HCT116 (cell line): ENCODE measurements at regions not wholly inside any gene's neighbourhood (a gene's known extent, or its start where the extent isn't known, plus 50 kb on each side); places are given as distances from the start of the nearest gene placed in this dataset.

Experiments
- ATAC-seq: fragments of 200-7000 bp; cut with Tn5 transposase; 2 replicates; pipeline ENCODE4 v1.9.1; 2020; ENCODE audit warnings: mild to moderate bottlenecking, moderate library complexity
- BruUV-seq: library from RNA; stranded (reverse); fragments of 400-500 nt; replicated peaks from 2 replicates; lab custom pipeline; 2021; lab: Mats Ljungman, UMichigan
- CTCF ChIA-PET: fragments of 300-600 bp; sonication (Branson Sonifier 250); formaldehyde crosslinking; loops from one replicate; lab custom pipeline; 2021; ENCODE audit warnings: antibody characterized with exemption; lab: Charles Lee
- POLR2A ChIA-PET: fragments of 300-600, 350-600 bp; sonication (Branson Sonifier 250); formaldehyde crosslinking; loops from one replicate; lab custom pipeline; 2021; ENCODE audit warnings: antibody characterized with exemption; lab: Charles Lee
- RAD21 ChIA-PET, 2 experiments: fragments of 300-600 bp; sonication (Branson Sonifier 250); formaldehyde crosslinking; loops; one replicate each; lab custom pipeline; 2023; ENCODE audit warnings: low total read pairs in 2 of 2; ENCODE audit not compliant: uncharacterized antibody in 2 of 2, unreplicated experiment in 2 of 2, low non-redundant PET in 1 of 2; lab: Charles Lee
- DNase-seq: peaks from one replicate; pipeline ENCODE4 v3.0.0-alpha.2; 2010; ENCODE audit warnings: low read depth, low spot score
- H2AFZ ChIP-seq: fragments of 200-600 bp; shearing (Covaris generic), sonication (generic); 2 replicates; pipeline ENCODE4 v1.6.1; 2017; ENCODE audit warnings: low read depth, mixed run types, mixed read lengths, antibody characterized with exemption, low read length; ENCODE audit not compliant: poor library complexity, severe bottlenecking
- H3K27ac ChIP-seq: 2 replicates; pipeline ENCODE4 v1.5.1; 2012; ENCODE audit warnings: low read depth, low read length
- H3K27me3 ChIP-seq: fragments of 200-600 bp; sonication (generic); 2 replicates; pipeline ENCODE4 v1.6.1; 2016; ENCODE audit warnings: mixed run types, low read length, mixed read lengths; ENCODE audit not compliant: insufficient read depth
- H3K36me3 ChIP-seq, 2 experiments: fragments of 200-500 bp in 1 of 2; fragments of 200-600 bp in 1 of 2; sonication (Bioruptor generic) in 1 of 2; sonication (generic) in 1 of 2; 2 replicates each; pipeline versions ENCODE4 v1.5.1 to v1.6.1; 2014 to 2016; ENCODE audit warnings: low read length in 2 of 2, inconsistent platforms in 1 of 2, mixed read lengths in 1 of 2, mixed run types in 1 of 2; ENCODE audit not compliant: insufficient read depth in 2 of 2, control insufficient read depth in 1 of 2
- H3K4me1 ChIP-seq, 2 experiments: fragments of 200-600 bp in 1 of 2; sonication (generic) in 1 of 2; 2 replicates each; pipeline versions ENCODE4 v1.5.1 to v1.6.1; 2012 to 2017; ENCODE audit warnings: low read length in 2 of 2, inconsistent platforms in 1 of 2, mild to moderate bottlenecking in 1 of 2, mixed read lengths in 1 of 2, mixed run types in 1 of 2, moderate library complexity in 1 of 2; ENCODE audit not compliant: insufficient read depth in 2 of 2, control insufficient read depth in 1 of 2
- H3K4me2 ChIP-seq: fragments of 200-600 bp; sonication (generic); 2 replicates; pipeline ENCODE4 v1.6.1; 2017; ENCODE audit warnings: mixed run types, low read length, mixed read lengths
- H3K4me3 ChIP-seq, 2 experiments: fragments of 200-600 bp in 1 of 2; sonication (generic) in 1 of 2; replicated peaks in 1 of 2; 2 replicates each; pipeline ENCODE4 v1.5.1; 2011 to 2016; ENCODE audit warnings: low read length in 2 of 2, control low read depth in 1 of 2, low read depth in 1 of 2, mild to moderate bottlenecking in 1 of 2, mixed read lengths in 1 of 2, mixed run types in 1 of 2
- H3K79me2 ChIP-seq: fragments of 200-600 bp; sonication (generic); 2 replicates; pipeline ENCODE4 v1.6.1; 2017; ENCODE audit warnings: mild to moderate bottlenecking, mixed run types, low read length, moderate library complexity, mixed read lengths; ENCODE audit not compliant: insufficient read depth
- H3K9ac ChIP-seq: fragments of 200-600 bp; sonication (generic); 2 replicates; pipeline ENCODE4 v1.6.1; 2016; ENCODE audit warnings: low read length, mixed read lengths
- H3K9me2 ChIP-seq: fragments of 200-600 bp; sonication (generic), shearing (Covaris generic); 2 replicates; pipeline ENCODE4 v1.6.1; 2017; ENCODE audit warnings: mixed run types, mild to moderate bottlenecking, moderate library complexity; ENCODE audit not compliant: insufficient read depth
- H3K9me3 ChIP-seq, 2 experiments: fragments of 200-500 bp in 1 of 2; fragments of 200-600 bp in 1 of 2; sonication (Bioruptor generic) in 1 of 2; sonication (generic) in 1 of 2; 2 replicates each; pipeline ENCODE4 v1.6.1; 2014 to 2017; ENCODE audit warnings: low read length in 2 of 2, mixed read lengths in 2 of 2, inconsistent platforms in 1 of 2, low read depth in 1 of 2, mild to moderate bottlenecking in 1 of 2, mixed run types in 1 of 2, moderate library complexity in 1 of 2; ENCODE audit not compliant: control insufficient read depth in 1 of 2, insufficient read depth in 1 of 2
- H4K20me1 ChIP-seq: fragments of 200-600 bp; sonication (generic), shearing (Covaris generic); 2 replicates; pipeline ENCODE4 v1.6.1; 2017; ENCODE audit warnings: mixed run types, mild to moderate bottlenecking, moderate library complexity; ENCODE audit not compliant: insufficient read depth
- EZH2phosphoT487 ChIP-seq: fragments of 200-600 bp; IDR thresholded peaks from 2 replicates; pipeline ENCODE4 v1.6.1; 2018; ENCODE audit warnings: antibody characterized with exemption, borderline replicate concordance
- RAD21 ChIP-seq: IDR thresholded peaks from 2 replicates; pipeline ENCODE4 v1.6.1; 2012; ENCODE audit warnings: low read depth, mild to moderate bottlenecking
- REST ChIP-seq: IDR thresholded peaks from 2 replicates; pipeline ENCODE4 v1.6.1; 2012; ENCODE audit warnings: low read depth
- TCF7L2 ChIP-seq: IDR thresholded peaks from 2 replicates; pipeline ENCODE4 v1.7.0; 2011; ENCODE audit warnings: borderline replicate concordance, inconsistent platforms; ENCODE audit not compliant: insufficient read depth, insufficient read length; ENCODE audit errors: extremely low read depth
- intact Hi-C: fragments of 100-400 bp; cut with micrococcal nuclease; formaldehyde crosslinking; loops from 2 replicates; pipeline ENCODE4 v1.10.0; 2022

GRCh38 chr7:19327018-19327417 is 181.8 kb upstream of the FERD3L start:
- H4K20me1 ChIP-seq, result no peaks in the 10 kb centered on the region
- intact Hi-C loops, result no loop called here

More at GRCh38 chr7:19327018-19327417, 181.8 kb upstream of the FERD3L start:
- POLR2A ChIA-PET, result no interaction called here
- TF ChIP-seq EZH2phosphoT487, result no peak
- no peak for TF ChIP-seq TCF7L2
- no peak for TF ChIP-seq REST
- no peak for TF ChIP-seq RAD21
- CTCF ChIA-PET, result no interaction called here
- no peak overlapping the region for H3K9ac ChIP-seq
- no peaks in the 10 kb centered on the region for H3K9me3 ChIP-seq
- RAD21 ChIA-PET, result no interaction called here
- H3K4me3 ChIP-seq, result no peak overlapping the region
- H3K27me3 ChIP-seq, result no peaks in the 10 kb centered on the region
- H3K36me3 ChIP-seq, result no peaks in the 10 kb centered on the region
- H3K4me1 ChIP-seq, result no peaks in the 10 kb centered on the region
- BruUV-seq, result no TSS peak
- no peak overlapping the region for H2AFZ ChIP-seq
- H3K9me2 ChIP-seq, result no peaks in the 10 kb centered on the region
- H3K27ac ChIP-seq, result no peak overlapping the region
- no peak for DNase-seq
- no peak overlapping the region for H3K4me2 ChIP-seq
- no peak for ATAC-seq
- H3K79me2 ChIP-seq, result no peaks in the 10 kb centered on the region
